NOMO-1 treated with DMSO at 0.1 percent for 48 hours (cell line): ENCODE measurements at regions not wholly inside any gene's neighbourhood (a gene's known extent, or its start where the extent isn't known, plus 50 kb on each side); places are given as distances from the start of the nearest gene placed in this dataset.
"Not testable (repeated sequence)": the region's sequence is repeated elsewhere in the genome, so short reads cannot be mapped to it uniquely, and the experiment has no call there.

Source experiments
- DNase-seq: peaks from one replicate; lab custom pipeline; 2025; ENCODE audit not compliant: unreplicated experiment; lab: John Stamatoyannopoulos, UW

DNA sequence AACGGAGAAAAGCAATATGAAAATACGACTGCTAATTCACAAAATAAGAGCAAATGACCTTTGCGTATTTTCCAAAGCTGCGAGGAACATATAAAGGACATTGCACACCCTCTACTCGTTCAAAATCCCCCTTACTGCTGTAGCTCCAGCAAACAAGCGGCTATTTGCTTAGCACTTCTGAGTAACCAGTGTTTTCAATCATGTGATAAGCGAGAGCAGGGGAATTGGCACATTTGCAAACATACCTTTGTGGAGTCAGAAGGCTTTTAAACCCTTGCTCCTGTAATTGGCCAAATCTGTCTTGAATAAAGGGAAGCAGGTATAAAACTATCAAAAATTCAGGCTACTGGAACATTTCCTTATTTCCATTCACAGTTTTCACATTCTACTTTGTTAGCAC is 610.2 kb downstream of the UBE2NL start:
- DNase-seq: no peak

DNA sequence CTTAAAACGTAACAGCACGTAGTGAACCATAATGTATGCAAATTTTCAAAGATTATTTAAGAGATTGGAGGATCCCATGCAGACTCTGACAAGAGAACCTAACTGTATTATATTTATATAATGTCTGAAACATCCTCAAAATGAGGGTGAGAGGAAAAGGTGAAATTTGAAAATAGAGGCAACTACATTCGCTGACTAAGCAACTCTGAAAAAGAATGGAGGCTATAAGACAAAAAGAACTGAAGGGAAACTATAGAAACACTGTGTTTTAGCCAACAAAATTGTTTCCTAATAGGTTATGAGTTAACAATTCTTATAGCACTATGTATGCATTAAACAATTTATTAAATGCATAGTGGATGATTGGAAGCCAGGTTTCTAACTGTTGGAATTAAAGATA is 648.0 kb downstream of the UBE2NL start:
- no peak for DNase-seq

- no peak for DNase-seq
Measured at GRCh38 chrX:144566592-144566991, 680.7 kb upstream of the SPANXN1 start.

DNA sequence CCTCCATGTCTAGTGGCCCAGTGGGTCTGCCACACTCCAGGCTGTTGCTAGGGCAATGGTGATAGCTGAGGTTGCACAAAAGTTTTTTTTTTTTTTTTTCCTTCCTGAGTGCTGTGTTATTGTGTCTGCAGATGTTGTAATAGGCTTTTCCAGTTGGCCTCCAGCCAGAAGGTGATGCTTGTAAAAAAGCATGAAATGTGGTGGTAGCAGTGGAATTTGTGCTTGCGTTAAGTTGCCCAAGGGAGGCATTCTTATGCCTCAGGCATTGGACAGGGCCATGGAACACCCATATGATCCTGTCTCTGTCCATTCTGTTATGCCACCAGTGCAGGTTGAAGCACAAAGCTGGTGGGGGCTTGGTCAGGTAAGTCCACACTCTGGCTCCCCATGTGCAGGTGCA is 660.5 kb upstream of the SPANXN1 start:
- DNase-seq: no peak

DNA sequence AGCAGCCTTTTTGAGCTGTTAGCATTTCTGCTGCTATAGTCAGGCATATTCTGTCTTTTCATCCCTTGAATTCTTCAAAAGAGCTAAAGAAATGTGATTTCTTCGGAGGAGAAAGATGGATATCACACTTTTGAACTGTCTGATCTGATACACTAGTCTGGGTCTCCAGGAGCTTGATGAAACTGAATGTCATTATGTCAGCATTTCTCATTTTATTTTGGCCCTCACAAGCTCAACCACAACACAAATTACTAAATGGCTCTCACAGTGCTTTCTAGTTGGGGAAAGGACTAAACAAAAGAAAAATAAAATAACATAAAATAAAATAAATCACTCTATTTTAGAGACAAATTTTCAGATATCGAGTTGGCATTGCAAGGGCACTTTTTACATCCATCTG is 655.3 kb upstream of the SPANXN1 start:
- no peak for DNase-seq

GRCh38 chrX:144601010-144601409 is 646.3 kb upstream of the SPANXN1 start:
- DNase-seq: no peak

- DNase-seq: no peak
Measured at GRCh38 chrX:144612076-144612475, 635.2 kb upstream of the SPANXN1 start.

DNA sequence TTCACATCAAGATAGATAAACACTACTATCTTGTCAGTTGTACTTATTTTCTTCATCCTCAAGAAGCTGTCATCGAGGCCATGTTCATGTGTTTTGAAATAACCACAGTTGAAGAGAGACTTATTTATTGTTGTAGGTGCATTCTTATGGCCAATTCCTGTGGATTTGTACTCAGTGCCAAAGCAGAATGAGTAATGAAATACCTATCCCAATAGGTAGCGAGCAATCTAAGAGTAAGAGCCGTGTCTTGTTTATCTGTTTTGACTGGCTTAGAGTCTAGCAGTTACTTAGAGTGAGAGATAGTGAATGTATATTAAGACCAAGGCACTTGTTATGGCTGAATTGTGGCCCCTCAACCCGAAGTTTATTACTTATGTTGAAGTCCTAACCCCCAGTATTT is 631.0 kb upstream of the SPANXN1 start:
- no peak for DNase-seq

DNA sequence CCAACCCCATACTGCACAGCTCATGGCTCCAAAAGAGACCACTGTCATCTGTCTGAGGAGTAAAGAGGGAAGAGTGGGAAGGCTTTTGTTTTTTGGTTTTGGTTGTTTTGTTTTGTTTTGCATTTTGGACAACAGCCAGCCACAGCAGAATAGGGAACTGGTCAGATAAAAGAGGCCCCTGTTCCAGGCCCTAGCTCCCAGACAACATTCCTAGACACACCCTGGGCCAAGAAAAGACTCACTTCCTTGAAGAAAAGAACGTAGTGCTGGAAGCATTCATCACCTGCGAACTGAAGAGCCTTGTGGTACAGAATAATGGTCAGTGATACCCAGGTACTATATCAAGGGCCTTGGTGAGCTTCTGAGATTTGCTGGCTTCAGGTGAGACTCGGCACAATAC is 619.4 kb upstream of the SPANXN1 start:
- DNase-seq: no peak

DNA sequence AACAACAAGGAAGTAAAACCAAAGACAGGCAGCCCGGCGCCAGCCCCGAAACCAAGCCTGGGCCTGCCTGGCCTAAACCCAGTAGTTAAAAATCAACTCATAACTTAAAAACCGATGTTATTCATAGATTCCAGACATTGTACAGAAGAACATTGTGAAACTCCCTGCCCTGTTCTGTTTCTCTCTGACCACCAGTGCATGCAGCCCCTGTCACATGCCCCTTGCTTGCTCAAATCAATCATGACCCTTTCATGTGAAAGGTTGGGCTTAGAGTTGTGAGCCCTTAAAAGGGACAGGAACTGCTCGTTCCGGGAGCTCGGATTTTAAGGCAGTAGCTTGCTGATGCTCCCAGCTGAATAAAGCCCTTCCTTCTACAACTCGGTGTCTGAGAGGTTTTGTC is 612.9 kb upstream of the SPANXN1 start:
- DNase-seq: not testable (repeated sequence)

DNA sequence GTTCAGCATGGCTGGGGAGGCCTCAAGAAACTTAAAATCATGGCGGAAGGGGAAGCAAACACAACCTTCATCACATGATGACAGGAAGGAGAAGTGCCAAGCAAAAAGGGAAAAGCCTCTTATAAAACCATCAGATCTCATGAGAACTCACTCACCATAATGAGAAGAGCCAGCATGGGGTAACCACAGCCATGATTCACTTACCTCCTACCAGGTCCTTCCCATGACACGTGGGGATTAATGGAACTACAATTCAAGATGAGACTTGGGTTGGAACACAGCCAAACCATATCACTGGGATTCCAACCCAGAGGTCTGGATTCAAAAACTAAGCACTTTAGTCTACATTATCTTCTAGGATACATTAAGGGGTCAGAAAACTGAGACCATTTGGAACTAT is 609.6 kb upstream of the SPANXN1 start:
- no peak for DNase-seq

DNA sequence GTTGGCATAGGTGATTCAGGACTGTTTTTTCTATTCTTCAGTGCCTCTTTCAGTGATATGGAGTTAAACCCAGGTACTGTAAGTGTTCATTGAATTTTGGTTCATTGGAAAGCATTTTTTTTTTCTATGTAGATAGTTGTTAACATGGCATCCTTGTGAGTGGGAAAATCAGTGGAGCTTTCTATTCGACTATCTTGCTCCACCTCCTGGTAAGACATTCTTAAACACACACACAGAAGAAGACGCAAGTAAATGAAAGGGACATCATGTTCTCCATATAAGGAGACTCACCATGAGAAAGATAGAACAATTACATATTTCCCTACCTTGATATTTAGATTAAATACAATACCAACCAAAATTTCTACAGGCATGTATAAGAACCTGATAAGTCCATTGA is 598.5 kb upstream of the SPANXN1 start:
- no peak for DNase-seq

- DNase-seq: no peak
Measured at GRCh38 chrX:144681501-144681900, 565.8 kb upstream of the SPANXN1 start.

DNA sequence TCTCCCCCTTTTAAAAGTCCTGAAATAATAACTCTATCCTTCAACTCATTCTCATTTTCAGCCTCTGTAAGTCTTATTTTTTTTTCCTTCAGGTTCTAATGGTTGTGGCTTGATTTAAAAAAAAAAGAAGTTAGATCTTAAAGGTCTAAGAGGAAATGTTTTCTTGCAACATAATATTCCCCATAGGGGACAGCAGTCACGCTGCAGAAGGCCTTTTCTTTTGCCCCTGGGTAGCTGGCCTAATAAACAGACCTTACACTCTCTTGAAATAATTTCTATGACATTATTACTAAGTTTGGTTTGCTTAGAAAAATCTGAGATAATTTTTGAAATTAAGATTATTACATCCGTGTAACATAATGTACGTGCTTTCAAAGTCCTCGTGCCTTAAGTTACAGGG is 564.1 kb upstream of the SPANXN1 start:
- DNase-seq: no peak

DNA sequence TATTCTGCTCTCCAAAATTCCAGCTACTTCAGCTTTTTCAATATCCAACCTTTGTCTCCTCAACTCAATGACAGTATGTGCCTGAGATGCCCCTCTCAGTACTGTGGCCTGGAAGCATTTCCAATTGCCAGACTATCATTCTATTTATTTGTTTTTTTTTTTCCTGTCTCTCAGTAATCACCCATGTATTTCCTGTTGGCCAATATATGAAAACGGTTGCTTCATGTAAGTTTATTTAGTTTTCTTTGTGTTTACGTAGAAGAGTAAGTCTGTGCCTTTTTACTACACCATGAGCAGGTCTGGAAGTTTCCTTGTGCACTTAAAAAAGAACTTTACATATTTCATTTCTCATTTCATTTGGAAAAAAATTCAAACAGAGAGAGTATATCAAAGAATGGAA is 537.5 kb upstream of the SPANXN1 start:
- DNase-seq: no peak

GRCh38 chrX:144715337-144715736 is 532.0 kb upstream of the SPANXN1 start:
- no peak for DNase-seq

DNA sequence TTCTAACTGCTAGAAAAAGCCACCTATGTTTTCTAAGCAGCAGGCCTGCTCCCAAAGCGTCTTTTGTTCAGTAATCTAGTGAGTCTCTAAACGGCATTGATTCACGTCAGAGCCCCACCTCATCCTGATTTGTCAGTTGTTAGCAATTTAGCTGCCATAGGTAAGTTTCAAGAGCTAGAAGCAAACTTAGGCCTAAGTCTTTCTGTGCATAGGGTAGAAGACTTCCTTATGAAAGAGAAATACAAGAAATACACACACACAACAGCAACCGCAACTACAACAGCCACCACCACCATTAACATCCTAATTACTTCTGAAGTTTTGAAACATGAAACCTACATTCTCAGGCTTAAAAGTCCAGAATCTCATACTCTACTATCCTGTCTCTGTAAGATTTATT is 531.1 kb upstream of the SPANXN1 start:
- DNase-seq: no peak

GRCh38 chrX:144717682-144718081 is 529.6 kb upstream of the SPANXN1 start:
- no peak for DNase-seq

DNA sequence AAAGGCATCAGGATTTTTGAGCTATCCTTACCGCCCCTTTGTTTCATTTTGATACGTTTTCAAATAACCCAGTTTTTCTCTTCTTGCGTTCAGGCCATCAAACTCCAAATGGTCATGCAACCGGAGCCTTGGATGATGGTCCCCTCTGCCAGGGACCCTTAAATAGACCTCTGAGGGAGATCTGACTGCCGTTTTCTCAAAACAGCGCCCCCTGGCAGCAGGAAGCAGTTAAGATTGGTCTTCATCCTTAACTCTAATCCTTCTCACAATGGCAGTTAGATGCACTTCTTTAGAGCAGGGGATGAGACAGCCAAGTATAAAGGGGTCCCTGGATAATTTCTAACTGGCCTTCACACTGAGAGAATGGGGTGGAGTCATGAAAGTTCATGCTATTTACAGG is 525.0 kb upstream of the SPANXN1 start:
- DNase-seq: no peak

DNA sequence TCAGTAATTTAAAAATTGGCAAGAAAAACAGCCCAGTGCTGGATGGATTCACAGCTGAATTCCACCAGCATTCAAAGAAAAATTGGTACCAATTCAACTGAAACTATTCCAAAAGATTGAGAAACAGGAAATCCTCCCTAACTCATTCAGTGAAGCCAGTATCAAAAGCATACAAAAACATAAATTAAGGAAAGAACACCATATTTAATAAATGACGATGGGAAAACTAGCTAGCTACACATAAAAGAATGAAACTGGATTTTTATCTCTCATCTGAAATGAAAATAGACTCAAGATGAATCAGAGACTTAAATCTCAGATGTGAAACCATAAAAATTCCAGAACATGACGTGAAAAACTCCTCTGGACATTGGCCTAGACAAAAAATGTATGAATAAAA is 516.8 kb upstream of the SPANXN1 start:
- no peak for DNase-seq

GRCh38 chrX:144732588-144732987 is 514.7 kb upstream of the SPANXN1 start:
- DNase-seq: no peak

GRCh38 chrX:144738246-144738645 is 509.1 kb upstream of the SPANXN1 start:
- no peak for DNase-seq

DNA sequence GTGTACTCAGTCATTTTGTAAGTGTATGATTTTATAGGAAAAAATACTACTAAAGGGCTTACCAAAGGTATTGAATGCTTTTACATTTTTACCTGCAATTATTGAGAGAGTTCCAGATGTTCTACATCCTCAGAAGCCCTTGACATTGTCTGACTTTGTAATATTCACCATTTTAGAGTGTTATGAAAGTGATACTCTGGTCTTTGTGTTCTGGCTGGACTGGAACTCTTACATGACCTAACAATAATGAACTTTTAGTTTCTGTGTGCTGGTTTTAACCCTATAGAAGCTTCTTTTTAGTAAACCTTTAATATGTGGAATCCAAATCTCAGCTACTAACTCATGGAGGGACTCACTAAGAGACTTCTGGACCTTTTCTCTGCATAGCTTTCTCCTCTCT is 478.8 kb upstream of the SPANXN1 start:
- no peak for DNase-seq

DNA sequence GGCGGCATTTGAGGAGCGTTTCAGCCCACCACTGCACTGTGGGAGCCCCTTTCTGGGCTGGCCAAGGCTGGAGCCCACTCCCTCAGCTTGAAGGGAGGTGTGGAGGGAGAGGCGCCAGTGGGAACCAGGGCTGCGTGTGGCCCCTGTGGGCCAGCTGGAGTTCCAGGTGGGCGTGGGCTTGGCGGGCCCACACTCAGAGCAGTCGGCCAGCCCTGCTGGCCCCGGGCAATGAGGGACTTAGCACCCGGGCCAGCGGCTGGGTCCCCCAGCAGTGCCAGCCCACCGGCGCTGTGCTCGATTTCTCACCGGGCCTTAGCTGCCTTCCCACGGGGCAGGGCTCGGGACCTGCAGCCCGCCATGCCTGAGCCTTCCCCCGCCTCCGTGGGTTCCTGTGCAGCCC is 463.8 kb upstream of the SPANXN1 start:
- DNase-seq: not testable (repeated sequence)
